HG03066 (cell line): ENCODE measurements at regions not wholly inside any gene's neighbourhood (a gene's known extent, or its start where the extent isn't known, plus 50 kb on each side); places are given as distances from the start of the nearest gene placed in this dataset.

Experiments
- ATAC-seq: cut with Tn5 transposase; IDR thresholded peaks from one replicate; pipeline ENCODE4 v1.9.1; 2021; ENCODE audit warnings: low read depth; ENCODE audit not compliant: unreplicated experiment

- no peak for ATAC-seq
Observed at GRCh38 chr9:71218774-71219173, 97.4 kb upstream of the TRPM3 start.

GRCh38 chr9:71213633-71214032, 92.2 kb upstream of the TRPM3 start:
- ATAC-seq, result no peak

- ATAC-seq, result no peak
Observed at GRCh38 chr9:71210326-71210725, 88.9 kb upstream of the TRPM3 start.

DNA sequence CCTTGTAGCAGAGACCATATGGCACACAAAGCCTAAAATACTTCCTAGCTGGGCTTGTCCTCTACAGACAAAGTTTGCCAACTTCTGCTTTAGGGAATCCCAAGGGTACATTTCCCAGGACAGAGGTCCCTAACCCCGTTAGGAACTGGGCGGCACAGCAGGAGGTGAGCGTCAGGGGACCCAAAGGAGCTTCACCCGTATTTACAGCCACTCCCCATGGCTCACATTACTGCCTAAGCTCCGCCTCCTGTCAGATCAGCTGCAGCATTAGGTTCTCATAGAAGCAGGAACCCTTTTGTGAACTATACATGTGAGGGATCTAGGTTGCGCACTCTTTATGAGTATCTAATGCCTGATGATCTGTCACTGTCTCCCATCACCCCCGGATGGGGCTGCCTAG, 88.5 kb upstream of the TRPM3 start:
- no peak for ATAC-seq

DNA sequence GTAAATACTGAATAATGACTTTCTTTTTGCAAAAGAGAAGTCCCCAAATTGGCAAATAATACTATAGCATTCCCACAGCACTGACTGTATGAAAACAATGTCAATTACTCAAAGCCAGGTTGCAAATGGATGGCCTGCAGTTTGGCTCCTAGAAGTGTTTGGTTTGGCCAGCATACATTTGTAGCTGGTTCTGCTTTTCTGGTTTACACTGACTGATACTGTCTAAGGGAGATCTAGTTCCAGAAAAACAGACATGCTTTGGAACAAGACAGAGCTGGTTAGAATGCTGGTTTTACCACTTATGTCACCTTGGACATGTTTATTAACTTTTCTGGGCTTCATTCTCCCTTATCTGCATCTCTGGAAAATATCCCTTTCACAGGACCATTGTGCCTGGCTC, 81.5 kb upstream of the TRPM3 start:
- ATAC-seq, result no peak

- no peak for ATAC-seq
Observed at GRCh38 chr9:71191708-71192107, 70.3 kb upstream of the TRPM3 start.

- no peak for ATAC-seq
Observed at GRCh38 chr9:71183251-71183650, 61.8 kb upstream of the TRPM3 start.

DNA sequence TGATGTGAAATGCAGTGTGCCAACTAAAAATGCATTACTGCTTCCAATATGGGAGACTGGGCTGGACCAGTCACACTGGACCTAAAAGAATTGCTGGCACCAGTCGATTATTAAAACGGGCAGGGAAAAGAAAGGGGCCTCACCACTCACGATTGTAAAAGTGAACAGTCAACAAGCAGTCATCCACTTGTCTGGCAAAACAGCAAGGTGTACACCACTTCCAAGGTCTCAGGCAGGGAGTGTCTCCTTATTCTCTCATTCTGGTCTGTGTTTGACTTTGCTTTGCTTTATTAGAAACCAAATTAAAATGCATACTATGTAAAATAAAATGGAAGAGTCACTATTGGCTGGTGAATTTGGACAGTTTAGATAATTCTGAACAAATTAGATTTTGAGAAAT, 57.8 kb upstream of the TRPM3 start:
- no peak for ATAC-seq

DNA sequence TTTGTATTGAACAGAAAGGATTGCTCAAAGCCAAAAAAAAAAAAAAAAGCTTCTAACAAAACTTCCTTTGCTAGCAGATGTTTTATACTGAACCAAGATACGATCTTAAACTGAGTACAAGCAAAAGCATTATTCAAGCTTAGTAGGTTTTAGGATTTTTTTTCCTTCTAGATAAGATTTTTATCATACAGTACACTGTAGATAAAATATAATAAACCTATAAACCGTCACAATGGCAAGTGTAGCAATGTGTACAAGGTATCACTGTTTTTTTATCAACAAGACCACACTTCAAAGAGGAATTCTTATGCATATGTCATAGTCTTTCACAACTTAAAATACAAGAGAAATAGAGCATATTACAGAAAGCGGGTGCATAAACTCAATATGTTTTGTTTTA, 56.5 kb upstream of the TRPM3 start:
- ATAC-seq, result no peak

GRCh38 chr9:71171517-71171916, 50.1 kb upstream of the TRPM3 start:
- no peak for ATAC-seq
